SU-DHL-6 (cell line): ENCODE measurements at regions not wholly inside any gene's neighbourhood (a gene's known extent, or its start where the extent isn't known, plus 50 kb on each side); places are given as distances from the start of the nearest gene placed in this dataset.

ENCODE experiments used
- CTCF ChIP-seq: fragments of 200-600 bp; sonication (generic); IDR thresholded peaks from one replicate; pipeline ENCODE4 v1.5.1; 2017; ENCODE audit warnings: antibody characterized with exemption, mild to moderate bottlenecking, low read length, moderate library complexity; ENCODE audit not compliant: insufficient read depth, poor library complexity, severe bottlenecking
- EZH2phosphoT487 ChIP-seq: fragments of 200-600 bp; sonication (generic), shearing (Covaris generic); conservative IDR thresholded peaks from 2 replicates; pipeline ENCODE4 v1.6.1; 2018; ENCODE audit warnings: mild to moderate bottlenecking, antibody characterized with exemption, low read length, moderate library complexity, mixed read lengths

- TF ChIP-seq CTCF (no peak), EZH2phosphoT487 (no peak)
Measured at GRCh38 chr6:1116149-1116548, 195.7 kb upstream of the FOXQ1 start.
